CD8-positive, alpha-beta memory T cell (primary cell): ENCODE measurements at regions not wholly inside any gene's neighbourhood (a gene's known extent, or its start where the extent isn't known, plus 50 kb on each side); places are given as distances from the start of the nearest gene placed in this dataset.
A peak's percentile ranks its signal among the peaks of the same experiment; 100 is the strongest.

Experiments
- CTCF ChIA-PET: fragments of 350-600 bp; sonication (Branson Sonifier 250); formaldehyde crosslinking; loops from one replicate; lab custom pipeline; 2021; ENCODE audit warnings: antibody characterized with exemption; lab: Charles Lee
- POLR2A ChIA-PET: fragments of 350-600 bp; sonication (Branson Sonifier 250); formaldehyde crosslinking; loops from one replicate; lab custom pipeline; 2021; ENCODE audit warnings: antibody characterized with exemption; lab: Charles Lee
- DNase-seq, 5 donors: peaks; one replicate each; pipeline versions ENCODE4 v3.0.0 to v3.0.0-alpha.2; 2020 to 2022; ENCODE audit warnings: mixed read lengths in 1 of 5
- H3K27ac ChIP-seq: one replicate; pipeline ENCODE4 v1.7.0; 2013; ENCODE audit warnings: low read depth, mild to moderate bottlenecking, low read length, moderate library complexity
- H3K27me3 ChIP-seq: 2 replicates; pipeline ENCODE4 v1.7.0; 2013; ENCODE audit warnings: low read length, mild to moderate bottlenecking; ENCODE audit not compliant: insufficient read depth, poor library complexity, severe bottlenecking
- H3K36me3 ChIP-seq: 2 replicates; pipeline ENCODE4 v1.7.0; 2013; ENCODE audit warnings: mild to moderate bottlenecking, low read length, moderate library complexity; ENCODE audit not compliant: insufficient read depth
- H3K4me1 ChIP-seq: 2 replicates; pipeline ENCODE4 v1.7.0; 2013; ENCODE audit warnings: mild to moderate bottlenecking, low read length, moderate library complexity; ENCODE audit not compliant: insufficient read depth
- H3K4me3 ChIP-seq: 2 replicates; pipeline ENCODE4 v1.7.0; 2013; ENCODE audit warnings: mild to moderate bottlenecking, low read length
- H3K9me3 ChIP-seq: 2 replicates; pipeline ENCODE4 v1.7.0; 2013; ENCODE audit warnings: mild to moderate bottlenecking, low read length
- H3K27ac Mint-ChIP-seq, 8 donors: one replicate each; pipeline ENCODE4 v1.8.0; 2020 to 2021; ENCODE audit warnings: mixed read lengths in 8 of 8, mild to moderate bottlenecking in 6 of 8, inconsistent platforms in 3 of 8, moderate library complexity in 3 of 8
- H3K27me3 Mint-ChIP-seq, 2 donors: one replicate each; pipeline ENCODE4 v1.8.0; 2020 to 2021; ENCODE audit warnings: mixed read lengths in 2 of 2, mild to moderate bottlenecking in 1 of 2, moderate library complexity in 1 of 2
- H3K36me3 Mint-ChIP-seq, 3 donors: one replicate each; pipeline ENCODE4 v1.8.0; 2020 to 2021; ENCODE audit warnings: mixed read lengths in 3 of 3, inconsistent platforms in 1 of 3, mild to moderate bottlenecking in 1 of 3
- H3K4me1 Mint-ChIP-seq, 3 donors: one replicate each; pipeline ENCODE4 v1.8.0; 2020 to 2021; ENCODE audit warnings: mixed read lengths in 3 of 3, inconsistent platforms in 1 of 3, mild to moderate bottlenecking in 1 of 3
- H3K4me3 Mint-ChIP-seq, 7 donors: one replicate each; pipeline ENCODE4 v1.8.0; 2020 to 2021; ENCODE audit warnings: mixed read lengths in 7 of 7, mild to moderate bottlenecking in 6 of 7, moderate library complexity in 4 of 7, inconsistent platforms in 2 of 7
- H3K9me3 Mint-ChIP-seq, 5 donors: one replicate each; pipeline ENCODE4 v1.8.0; 2020 to 2022; ENCODE audit warnings: mixed read lengths in 5 of 5, mild to moderate bottlenecking in 3 of 5, moderate library complexity in 2 of 5, inconsistent platforms in 1 of 5

- no peak for DNase-seq
- H3K27me3 Mint-ChIP-seq, result no peaks in the 10 kb centered on the region
- no peaks in the 10 kb centered on the region for H3K36me3 Mint-ChIP-seq
- no peak overlapping the region for H3K27ac Mint-ChIP-seq
- H3K9me3 Mint-ChIP-seq, result no peaks in the 10 kb centered on the region
- ChIA-PET POLR2A (no interaction called here), CTCF (interaction anchor here (1.2 kb wide), 1 partner anchor 37 kb away, joined by 3 read pairs; no protein-coding TSS in a partner anchor)
- no peak overlapping the region for H3K4me3 Mint-ChIP-seq
- H3K36me3 ChIP-seq, result no peaks in the 10 kb centered on the region
- no peak overlapping the region for H3K4me3 ChIP-seq
- H3K4me1 ChIP-seq, result no peaks in the 10 kb centered on the region
- no peaks in the 10 kb centered on the region for H3K4me1 Mint-ChIP-seq
- H3K27me3 ChIP-seq, result no peaks in the 10 kb centered on the region
- no peaks in the 10 kb centered on the region for H3K9me3 ChIP-seq
- H3K27ac ChIP-seq, result no peak overlapping the region
Measured at GRCh38 chr18:50466634-50467033, 91.8 kb downstream of the SKA1 start.

- Mint-ChIP-seq H3K27ac (peak overlapping the region in 1 of 8 donors; percentile 77), H3K4me1 (no peaks in the 10 kb centered on the region), H3K4me3 (no peak overlapping the region), H3K36me3 (no peaks in the 10 kb centered on the region), H3K9me3 (no peaks in the 10 kb centered on the region), H3K27me3 (peaks cover 0 to 4% of the 10 kb centered on the region in 2 donors)
- no peaks in the 10 kb centered on the region for H3K27me3 ChIP-seq
- no peaks in the 10 kb centered on the region for H3K4me1 ChIP-seq
- no peak for DNase-seq
- ChIA-PET POLR2A (no interaction called here), CTCF (no interaction called here)
- H3K4me3 ChIP-seq, result no peak overlapping the region
- H3K9me3 ChIP-seq, result no peaks in the 10 kb centered on the region
- no peaks in the 10 kb centered on the region for H3K36me3 ChIP-seq
- H3K27ac ChIP-seq, result no peak overlapping the region
Measured at GRCh38 chr18:50468807-50469206, 91.1 kb upstream of the MAPK4 start.

- H3K27ac Mint-ChIP-seq, result no peak overlapping the region
- H3K4me1 ChIP-seq, result no peaks in the 10 kb centered on the region
- H3K36me3 Mint-ChIP-seq, result no peaks in the 10 kb centered on the region
- no peak overlapping the region for H3K27ac ChIP-seq
- DNase-seq, result no peak
- CTCF ChIA-PET, result no interaction called here
- no peaks in the 10 kb centered on the region for H3K9me3 Mint-ChIP-seq
- no peak overlapping the region for H3K4me3 Mint-ChIP-seq
- no peaks in the 10 kb centered on the region for H3K9me3 ChIP-seq
- no peak overlapping the region for H3K4me3 ChIP-seq
- no peaks in the 10 kb centered on the region for H3K27me3 ChIP-seq
- H3K36me3 ChIP-seq, result no peaks in the 10 kb centered on the region
- peaks cover 4% of the 10 kb centered on the region in 2 donors for H3K27me3 Mint-ChIP-seq
- POLR2A ChIA-PET, result no interaction called here
- no peaks in the 10 kb centered on the region for H3K4me1 Mint-ChIP-seq
Measured at GRCh38 chr18:50469380-50469781, 90.5 kb upstream of the MAPK4 start.

- peaks cover 5 to 20% of the 10 kb centered on the region in 2 donors for H3K27me3 Mint-ChIP-seq
- POLR2A ChIA-PET, result no interaction called here
- DNase-seq, result no peak
Measured at GRCh38 chr18:50472941-50473340, 86.9 kb upstream of the MAPK4 start.

GRCh38 chr18:50473881-50474280 is 86.0 kb upstream of the MAPK4 start:
- CTCF ChIA-PET, result no interaction called here
- H3K4me3 ChIP-seq, result no peak overlapping the region
- no peaks in the 10 kb centered on the region for H3K36me3 ChIP-seq
- Mint-ChIP-seq H3K27me3 (peaks cover 5 to 23% of the 10 kb centered on the region in 2 donors), H3K36me3 (no peaks in the 10 kb centered on the region), H3K27ac (no peak overlapping the region), H3K9me3 (no peaks in the 10 kb centered on the region), H3K4me1 (no peaks in the 10 kb centered on the region), H3K4me3 (no peak overlapping the region)
- H3K27me3 ChIP-seq, result no peaks in the 10 kb centered on the region
- no peaks in the 10 kb centered on the region for H3K9me3 ChIP-seq
- no peak overlapping the region for H3K27ac ChIP-seq
- POLR2A ChIA-PET, result no interaction called here
- H3K4me1 ChIP-seq, result no peaks in the 10 kb centered on the region
- no peak for DNase-seq

More at GRCh38 chr18:50472941-50473340, 86.9 kb upstream of the MAPK4 start:
- Mint-ChIP-seq H3K4me1 (no peaks in the 10 kb centered on the region), H3K27ac (no peak overlapping the region), H3K4me3 (no peak overlapping the region), H3K36me3 (no peaks in the 10 kb centered on the region), H3K9me3 (no peaks in the 10 kb centered on the region)
- Histone ChIP-seq H3K36me3 (no peaks in the 10 kb centered on the region), H3K4me1 (no peaks in the 10 kb centered on the region), H3K27ac (no peak overlapping the region), H3K4me3 (no peak overlapping the region), H3K27me3 (no peaks in the 10 kb centered on the region), H3K9me3 (no peaks in the 10 kb centered on the region)
- CTCF ChIA-PET, result no interaction called here

- no peak for DNase-seq
- H3K36me3 ChIP-seq, result no peaks in the 10 kb centered on the region
- Mint-ChIP-seq H3K9me3 (no peaks in the 10 kb centered on the region), H3K36me3 (no peaks in the 10 kb centered on the region), H3K4me3 (no peak overlapping the region), H3K27ac (no peak overlapping the region), H3K4me1 (no peaks in the 10 kb centered on the region), H3K27me3 (peaks cover 5 to 25% of the 10 kb centered on the region in 2 donors)
- no peaks in the 10 kb centered on the region for H3K4me1 ChIP-seq
- no peaks in the 10 kb centered on the region for H3K9me3 ChIP-seq
- CTCF ChIA-PET, result no interaction called here
- H3K27ac ChIP-seq, result no peak overlapping the region
- H3K4me3 ChIP-seq, result no peak overlapping the region
- POLR2A ChIA-PET, result no interaction called here
- H3K27me3 ChIP-seq, result no peaks in the 10 kb centered on the region
Measured at GRCh38 chr18:50475538-50476193, 84.2 kb upstream of the MAPK4 start.

GRCh38 chr18:50492097-50492496 is 67.8 kb upstream of the MAPK4 start:
- no peak for DNase-seq
- Mint-ChIP-seq H3K36me3 (no peaks in the 10 kb centered on the region), H3K4me1 (no peaks in the 10 kb centered on the region), H3K4me3 (no peak overlapping the region), H3K27me3 (peaks cover 4% of the 10 kb centered on the region in 2 donors), H3K9me3 (peaks cover 0 to 3% (median 0%) of the 10 kb centered on the region in 5 donors), H3K27ac (no peak overlapping the region)
- POLR2A ChIA-PET, result no interaction called here
- H3K27me3 ChIP-seq, result no peaks in the 10 kb centered on the region
- no peak overlapping the region for H3K27ac ChIP-seq
- H3K4me1 ChIP-seq, result no peaks in the 10 kb centered on the region
- no peaks in the 10 kb centered on the region for H3K9me3 ChIP-seq
- CTCF ChIA-PET, result no interaction called here
- H3K4me3 ChIP-seq, result no peak overlapping the region
- no peaks in the 10 kb centered on the region for H3K36me3 ChIP-seq

- no peaks in the 10 kb centered on the region for H3K4me1 ChIP-seq
- POLR2A ChIA-PET, result no interaction called here
- H3K4me3 Mint-ChIP-seq, result no peak overlapping the region
- H3K4me1 Mint-ChIP-seq, result no peaks in the 10 kb centered on the region
- H3K27me3 Mint-ChIP-seq, result peaks cover 4 to 6% of the 10 kb centered on the region in 2 donors
- H3K27ac ChIP-seq, result no peak overlapping the region
- no peaks in the 10 kb centered on the region for H3K27me3 ChIP-seq
- CTCF ChIA-PET, result no interaction called here
- H3K9me3 Mint-ChIP-seq, result peaks cover 0 to 3% (median 0%) of the 10 kb centered on the region in 5 donors
- no peaks in the 10 kb centered on the region for H3K36me3 Mint-ChIP-seq
- DNase-seq, result no peak
- no peak overlapping the region for H3K27ac Mint-ChIP-seq
- no peaks in the 10 kb centered on the region for H3K9me3 ChIP-seq
- H3K4me3 ChIP-seq, result no peak overlapping the region
- no peaks in the 10 kb centered on the region for H3K36me3 ChIP-seq
Measured at GRCh38 chr18:50494569-50494968, 65.3 kb upstream of the MAPK4 start.
